Left lung (tissue), 4 donors: ENCODE measurements at regions not wholly inside any gene's neighbourhood (a gene's known extent, or its start where the extent isn't known, plus 50 kb on each side); places are given as distances from the start of the nearest gene placed in this dataset.

ENCODE experiments used
- ATAC-seq: fragments of 200-7000 bp; cut with Tn5 transposase; one replicate; pipeline ENCODE4 v1.9.1; 2020; ENCODE audit warnings: moderate library complexity
- DNase-seq, 4 donors: peaks; one replicate each; pipeline ENCODE4 v3.0.0-alpha.2; 2013 to 2020
- H3K27ac ChIP-seq, 2 donors: fragments of 200-600 bp; sonication (generic) in 1 of 2; one replicate each; pipeline versions ENCODE4 v1.5.0 to v1.8.0; 2020 to 2021
- H3K27me3 ChIP-seq, 2 donors: fragments of 200-600 bp; sonication (generic) in 1 of 2; one replicate each; pipeline versions ENCODE4 v1.5.0 to v1.8.0; 2020 to 2021
- H3K36me3 ChIP-seq, 2 donors: fragments of 200-600 bp; sonication (generic) in 1 of 2; one replicate each; pipeline versions ENCODE4 v1.5.0 to v1.8.0; 2020 to 2021
- H3K4me1 ChIP-seq, 2 donors: fragments of 200-600 bp; one replicate each; pipeline ENCODE4 v1.8.0; 2021
- H3K4me3 ChIP-seq, 2 donors: fragments of 200-600 bp; sonication (generic) in 1 of 2; one replicate each; pipeline versions ENCODE4 v1.5.0 to v1.8.0; 2020 to 2021; ENCODE audit warnings: mild to moderate bottlenecking in 1 of 2
- H3K9me3 ChIP-seq, 2 donors: fragments of 200-600 bp; sonication (generic) in 1 of 2; one replicate each; pipeline versions ENCODE4 v1.5.0 to v1.8.0; 2020 to 2021
- CTCF ChIP-seq, 2 donors: fragments of 200-600 bp; sonication (generic) in 1 of 2; IDR thresholded peaks; one replicate each; pipeline versions ENCODE4 v1.5.0 to v1.8.0; 2021; ENCODE audit warnings: antibody characterized with exemption in 2 of 2
- intact Hi-C, 2 donors: fragments of 100-400 bp; cut with DNase I; formaldehyde crosslinking; loops; one replicate each; pipeline versions ENCODE4 v1.11.2 to v1.14.2; 2022
- donor health status: DM: no; HTN: yes; CAD: no.
- donor health status: DM: no; HTN: no; CAD: no.

- H3K27me3 ChIP-seq: no peaks in the 10 kb centered on the region
- no peaks in the 10 kb centered on the region for H3K9me3 ChIP-seq
- no peak overlapping the region for H3K4me3 ChIP-seq
- no peak for TF ChIP-seq CTCF (IDR thresholded peaks at IDR 0.05)
- DNase-seq (peak in 1 of 4 donors; percentile 27), ATAC-seq (no peak)
- H3K4me1 ChIP-seq: no peaks in the 10 kb centered on the region
- intact Hi-C loops: no loop called here
- no peak overlapping the region for H3K27ac ChIP-seq
- no peaks in the 10 kb centered on the region for H3K36me3 ChIP-seq
Measured at GRCh38 chr18:67380867-67381266, 135.7 kb downstream of the DSEL start.

- TF ChIP-seq CTCF (IDR thresholded peaks at IDR 0.05): no peak
- no peak overlapping the region for H3K4me3 ChIP-seq
- H3K9me3 ChIP-seq: no peaks in the 10 kb centered on the region
- intact Hi-C loops: no loop called here
- DNase-seq (no peak), ATAC-seq (no peak)
- no peaks in the 10 kb centered on the region for H3K4me1 ChIP-seq
- H3K27me3 ChIP-seq: no peaks in the 10 kb centered on the region
- no peak overlapping the region for H3K27ac ChIP-seq
- no peaks in the 10 kb centered on the region for H3K36me3 ChIP-seq
Measured at GRCh38 chr18:67379981-67380380, 136.5 kb downstream of the DSEL start.

- TF ChIP-seq CTCF (IDR thresholded peaks at IDR 0.05): no peak
- Histone ChIP-seq H3K9me3 (no peaks in the 10 kb centered on the region), H3K27me3 (no peaks in the 10 kb centered on the region), H3K36me3 (no peaks in the 10 kb centered on the region), H3K27ac (no peak overlapping the region), H3K4me1 (no peaks in the 10 kb centered on the region), H3K4me3 (no peak overlapping the region)
- intact Hi-C loops: no loop called here
- ATAC-seq (no peak), DNase-seq (no peak)
Measured at GRCh38 chr18:67376372-67376771, 140.1 kb downstream of the DSEL start.

- no peak overlapping the region for H3K4me3 ChIP-seq
- H3K27ac ChIP-seq: no peak overlapping the region
- intact Hi-C loops: no loop called here
- ATAC-seq (no peak), DNase-seq (no peak)
- H3K4me1 ChIP-seq: no peaks in the 10 kb centered on the region
- no peaks in the 10 kb centered on the region for H3K36me3 ChIP-seq
- no peaks in the 10 kb centered on the region for H3K27me3 ChIP-seq
- H3K9me3 ChIP-seq: no peaks in the 10 kb centered on the region
- no peak for TF ChIP-seq CTCF (IDR thresholded peaks at IDR 0.05)
Measured at GRCh38 chr18:67373636-67374035, 142.9 kb downstream of the DSEL start.

GRCh38 chr18:67367540-67367939, 149.0 kb downstream of the DSEL start:
- no peaks in the 10 kb centered on the region for H3K36me3 ChIP-seq
- H3K27me3 ChIP-seq: no peaks in the 10 kb centered on the region
- intact Hi-C loops: no loop called here
- no peak overlapping the region for H3K27ac ChIP-seq
- DNase-seq (no peak), ATAC-seq (no peak)
- TF ChIP-seq CTCF (IDR thresholded peaks at IDR 0.05): no peak
- H3K4me1 ChIP-seq: no peaks in the 10 kb centered on the region
- no peaks in the 10 kb centered on the region for H3K9me3 ChIP-seq
- H3K4me3 ChIP-seq: no peak overlapping the region
